NB4 (cell line): ENCODE measurements at regions not wholly inside any gene's neighbourhood (a gene's known extent, or its start where the extent isn't known, plus 50 kb on each side); places are given as distances from the start of the nearest gene placed in this dataset.

Source experiments
- DNase-seq: peaks from one replicate; pipeline ENCODE4 v3.0.0; 2010; ENCODE audit warnings: low read depth
- H3K4me3 ChIP-seq: one replicate; pipeline ENCODE4 v1.5.1; 2011; ENCODE audit warnings: mild to moderate bottlenecking, low read depth, low read length, moderate library complexity
- MYC ChIP-seq: IDR thresholded peaks from 2 replicates; pipeline ENCODE4 v1.6.1; 2011; ENCODE audit warnings: low read depth, low read length
- POLR2A ChIP-seq: IDR thresholded peaks from 2 replicates; pipeline ENCODE4 v1.6.1; 2011; ENCODE audit warnings: mild to moderate bottlenecking; ENCODE audit not compliant: insufficient read length; ENCODE audit errors: extremely low read depth
- TF ChIP-seq, protein P1 (sequence below): IDR thresholded peaks from one replicate; pipeline ENCODE4 v1.5.1; 2012; ENCODE audit warnings: low read depth, low read length
- TF ChIP-seq, protein P2 (sequence below): IDR thresholded peaks from 2 replicates; pipeline ENCODE4 v1.6.1; 2011; ENCODE audit warnings: low read depth, low read length

DNA sequence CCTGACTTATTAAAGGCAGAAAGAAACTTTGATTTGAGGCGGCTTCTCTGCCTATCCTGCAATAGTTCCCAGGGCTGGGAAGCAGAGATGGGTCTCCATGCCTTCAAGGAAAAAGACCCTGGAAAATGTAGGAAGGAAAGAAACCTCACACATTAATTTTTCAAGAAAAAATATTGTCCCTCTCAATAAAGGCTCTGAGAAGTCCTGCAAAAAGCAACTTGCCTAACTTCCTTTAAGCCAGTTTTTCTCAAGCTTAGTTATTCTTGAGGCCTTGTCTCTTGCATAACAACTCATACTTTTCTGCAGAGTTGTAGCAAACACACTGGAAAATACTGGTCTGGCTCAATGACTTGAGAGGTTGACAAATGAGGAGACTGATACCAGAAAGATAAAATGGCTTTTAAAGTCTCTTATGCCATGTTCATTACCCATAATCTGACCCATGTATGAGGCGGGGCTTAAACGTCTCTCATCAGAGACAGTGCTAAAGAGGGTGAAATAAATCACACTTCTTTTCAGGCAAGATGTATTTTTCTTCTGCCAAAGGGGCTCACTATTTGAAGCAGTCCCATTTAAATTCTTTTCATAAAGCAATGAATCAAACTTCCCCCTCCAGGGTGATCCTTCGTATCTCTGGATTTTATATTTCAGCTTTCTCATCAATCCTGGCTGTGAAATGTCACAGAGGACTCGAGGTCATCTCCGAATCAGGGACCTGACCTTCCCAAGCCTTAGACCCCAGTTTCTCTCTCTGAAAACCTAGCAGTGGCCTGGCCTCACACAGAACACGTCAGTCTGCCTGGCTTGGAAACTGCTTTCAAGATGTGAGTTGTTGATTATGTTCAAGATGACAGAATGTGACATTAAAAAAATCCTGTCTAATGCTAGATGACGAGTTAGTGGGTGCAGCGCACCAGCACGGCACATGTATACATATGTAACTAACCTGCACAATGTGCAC lies 82.3 kb upstream of the KCNG1 start:
- no peak for DNase-seq
- TF ChIP-seq, protein P1, sequence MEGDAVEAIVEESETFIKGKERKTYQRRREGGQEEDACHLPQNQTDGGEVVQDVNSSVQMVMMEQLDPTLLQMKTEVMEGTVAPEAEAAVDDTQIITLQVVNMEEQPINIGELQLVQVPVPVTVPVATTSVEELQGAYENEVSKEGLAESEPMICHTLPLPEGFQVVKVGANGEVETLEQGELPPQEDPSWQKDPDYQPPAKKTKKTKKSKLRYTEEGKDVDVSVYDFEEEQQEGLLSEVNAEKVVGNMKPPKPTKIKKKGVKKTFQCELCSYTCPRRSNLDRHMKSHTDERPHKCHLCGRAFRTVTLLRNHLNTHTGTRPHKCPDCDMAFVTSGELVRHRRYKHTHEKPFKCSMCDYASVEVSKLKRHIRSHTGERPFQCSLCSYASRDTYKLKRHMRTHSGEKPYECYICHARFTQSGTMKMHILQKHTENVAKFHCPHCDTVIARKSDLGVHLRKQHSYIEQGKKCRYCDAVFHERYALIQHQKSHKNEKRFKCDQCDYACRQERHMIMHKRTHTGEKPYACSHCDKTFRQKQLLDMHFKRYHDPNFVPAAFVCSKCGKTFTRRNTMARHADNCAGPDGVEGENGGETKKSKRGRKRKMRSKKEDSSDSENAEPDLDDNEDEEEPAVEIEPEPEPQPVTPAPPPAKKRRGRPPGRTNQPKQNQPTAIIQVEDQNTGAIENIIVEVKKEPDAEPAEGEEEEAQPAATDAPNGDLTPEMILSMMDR, result no peak
- TF ChIP-seq, protein P2, sequence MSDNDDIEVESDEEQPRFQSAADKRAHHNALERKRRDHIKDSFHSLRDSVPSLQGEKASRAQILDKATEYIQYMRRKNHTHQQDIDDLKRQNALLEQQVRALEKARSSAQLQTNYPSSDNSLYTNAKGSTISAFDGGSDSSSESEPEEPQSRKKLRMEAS, result no peak
- TF ChIP-seq POLR2A, result no peak
- no peak for TF ChIP-seq MYC
- no peak overlapping the region for H3K4me3 ChIP-seq

DNA sequence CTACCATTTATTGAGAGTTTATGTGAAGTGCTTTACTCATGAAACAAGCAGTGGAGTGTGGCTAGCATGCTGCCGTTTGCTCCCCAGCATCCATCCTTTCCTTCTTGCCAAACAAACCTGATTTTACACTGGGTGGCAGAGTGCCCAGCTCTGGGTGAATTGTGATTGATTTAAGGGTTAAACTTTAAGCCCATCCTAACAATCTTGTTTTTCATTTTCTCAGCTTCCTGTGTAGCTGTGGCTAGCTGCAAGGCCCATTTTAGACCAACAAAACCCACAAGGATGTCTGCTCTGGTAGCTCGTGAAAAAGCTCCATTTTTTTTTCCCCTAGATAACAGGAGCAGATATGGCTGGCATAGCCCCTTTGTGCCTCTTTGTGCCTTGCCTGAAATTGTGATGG lies 77.7 kb upstream of the KCNG1 start:
- no peak overlapping the region for H3K4me3 ChIP-seq
- TF ChIP-seq, protein P1, result no peak
- TF ChIP-seq, protein P2, result no peak
- TF ChIP-seq MYC (no peak), POLR2A (no peak)
- DNase-seq, result no peak

DNA sequence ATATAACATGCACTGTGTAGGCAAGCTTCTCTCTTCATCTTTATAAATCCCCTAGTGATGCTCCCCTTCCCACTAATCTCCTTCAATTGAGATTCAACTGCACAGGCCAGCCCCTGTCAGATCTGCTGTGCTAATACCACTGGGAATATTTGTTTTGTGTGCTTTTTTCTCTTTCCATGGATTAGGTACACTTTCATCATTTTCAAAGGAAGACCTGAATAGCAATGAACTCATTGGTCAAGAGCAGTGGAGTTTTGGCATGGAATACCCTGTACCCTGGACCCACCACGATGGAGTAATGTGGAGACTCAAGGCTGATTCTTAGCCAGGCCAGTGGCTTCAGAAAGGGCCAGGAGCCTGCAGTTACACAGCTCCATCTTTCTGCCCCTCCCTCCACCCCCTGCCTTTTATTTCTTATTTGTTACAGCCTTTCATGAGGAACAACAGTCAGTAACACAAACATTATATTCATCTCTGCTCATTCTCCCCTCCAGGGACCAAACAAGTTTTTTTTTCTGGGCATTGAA lies 75.4 kb upstream of the KCNG1 start:
- H3K4me3 ChIP-seq, result no peak overlapping the region
- TF ChIP-seq MYC (no peak), POLR2A (no peak)
- TF ChIP-seq, protein P2, result no peak
- TF ChIP-seq, protein P1, result no peak
- no peak for DNase-seq

DNA sequence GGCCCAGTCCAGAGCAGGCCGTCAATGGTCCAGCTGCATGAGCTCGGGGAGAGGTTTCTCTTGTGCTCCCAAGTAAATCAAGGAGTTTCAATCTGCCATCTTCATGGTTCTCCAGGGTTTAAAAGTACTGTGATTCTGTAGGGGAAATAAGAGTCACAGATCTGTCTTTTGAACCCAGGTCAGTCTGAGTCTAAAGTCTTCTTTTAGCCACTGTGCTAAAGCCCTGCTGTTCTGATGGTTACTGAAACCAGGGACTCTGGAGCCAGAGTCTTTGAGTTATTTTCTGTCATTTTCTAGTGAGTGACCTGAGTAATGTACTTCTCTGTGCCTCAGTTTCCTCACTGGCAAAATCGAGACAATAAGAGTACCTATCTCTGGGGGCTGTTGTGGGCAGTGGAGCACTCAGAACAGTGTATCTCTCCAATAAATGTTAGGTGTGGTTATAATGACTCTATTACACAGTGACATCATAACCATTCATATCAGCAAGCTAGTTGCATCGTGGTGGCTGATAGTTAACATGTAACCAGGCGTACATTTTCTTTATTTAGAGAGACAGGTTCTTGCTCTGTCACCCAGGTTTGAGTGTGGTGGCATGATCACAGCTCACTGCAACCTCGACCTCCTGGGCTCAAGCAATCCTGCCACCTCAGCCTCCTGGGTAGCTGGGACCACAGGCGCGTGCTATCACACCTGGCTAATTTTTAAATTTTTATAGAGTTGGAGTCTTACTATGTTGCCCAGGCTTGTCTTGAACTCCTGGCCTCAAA lies 74.6 kb upstream of the KCNG1 start:
- DNase-seq, result no peak
- H3K4me3 ChIP-seq, result no peak overlapping the region
- TF ChIP-seq POLR2A (no peak), MYC (no peak)
- TF ChIP-seq, protein P2, result no peak
- TF ChIP-seq, protein P1, result no peak

DNA sequence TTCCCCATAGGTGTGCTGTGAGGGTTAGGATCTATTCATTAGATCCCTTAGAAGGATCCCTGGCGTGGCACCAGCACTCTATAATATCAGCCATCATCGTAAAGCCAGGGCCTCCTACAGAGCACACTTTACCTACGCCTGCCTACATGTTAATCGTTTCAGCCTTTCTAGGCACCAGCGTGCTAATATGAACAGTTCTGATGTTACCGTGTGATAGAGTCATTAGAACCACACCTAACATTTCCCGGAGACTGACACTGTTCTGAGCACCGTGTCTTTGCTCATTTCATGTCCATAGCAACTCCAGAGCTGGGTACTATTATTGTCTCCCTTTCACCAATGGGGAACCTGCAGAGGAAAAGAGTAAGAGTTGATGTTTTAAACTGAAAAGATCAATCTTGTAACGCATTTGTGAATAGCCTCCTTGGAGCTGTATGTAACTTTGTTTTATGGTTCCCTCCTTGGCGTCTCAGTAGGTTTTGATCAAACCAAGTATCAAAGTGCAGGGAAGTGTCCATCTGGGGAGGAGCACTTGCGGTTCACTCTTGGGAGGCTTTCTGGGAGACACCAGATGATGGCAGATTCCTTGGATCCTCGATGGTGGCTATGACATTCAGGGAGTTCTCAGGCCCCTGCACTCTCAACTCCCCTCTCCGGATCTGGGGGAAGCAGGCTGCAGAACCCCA lies 73.8 kb upstream of the KCNG1 start:
- TF ChIP-seq, protein P2, result no peak
- TF ChIP-seq POLR2A, result no peak
- TF ChIP-seq, protein P1, result no peak
- TF ChIP-seq MYC, result no peak
- DNase-seq, result no peak
- no peak overlapping the region for H3K4me3 ChIP-seq
